ENCODE measurements at regions not wholly inside any gene's neighbourhood (a gene's known extent, or its start where the extent isn't known, plus 50 kb on each side); places are given as distances from the start of the nearest gene placed in this dataset.

DNA sequence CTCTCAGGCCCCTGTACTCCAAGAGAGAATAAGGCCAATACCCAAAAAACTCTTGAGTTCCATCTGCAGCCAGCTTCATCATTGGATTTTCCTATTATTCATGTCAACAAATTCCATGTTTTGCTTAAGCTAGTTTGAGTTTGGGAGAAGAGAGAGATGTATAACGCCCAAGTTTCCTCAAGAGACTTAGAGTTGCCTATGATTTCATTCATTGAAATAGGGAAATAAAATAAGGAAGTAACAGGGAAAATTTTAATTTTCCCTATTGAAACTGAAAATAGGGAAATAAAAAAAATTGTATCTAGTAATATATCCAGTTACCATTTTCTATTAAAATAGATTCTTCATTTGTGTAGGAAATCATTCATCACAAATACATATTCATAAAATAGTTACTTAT, 66.5 kb upstream of the SVIL start:
- TF ChIP-seq, protein P1, sequence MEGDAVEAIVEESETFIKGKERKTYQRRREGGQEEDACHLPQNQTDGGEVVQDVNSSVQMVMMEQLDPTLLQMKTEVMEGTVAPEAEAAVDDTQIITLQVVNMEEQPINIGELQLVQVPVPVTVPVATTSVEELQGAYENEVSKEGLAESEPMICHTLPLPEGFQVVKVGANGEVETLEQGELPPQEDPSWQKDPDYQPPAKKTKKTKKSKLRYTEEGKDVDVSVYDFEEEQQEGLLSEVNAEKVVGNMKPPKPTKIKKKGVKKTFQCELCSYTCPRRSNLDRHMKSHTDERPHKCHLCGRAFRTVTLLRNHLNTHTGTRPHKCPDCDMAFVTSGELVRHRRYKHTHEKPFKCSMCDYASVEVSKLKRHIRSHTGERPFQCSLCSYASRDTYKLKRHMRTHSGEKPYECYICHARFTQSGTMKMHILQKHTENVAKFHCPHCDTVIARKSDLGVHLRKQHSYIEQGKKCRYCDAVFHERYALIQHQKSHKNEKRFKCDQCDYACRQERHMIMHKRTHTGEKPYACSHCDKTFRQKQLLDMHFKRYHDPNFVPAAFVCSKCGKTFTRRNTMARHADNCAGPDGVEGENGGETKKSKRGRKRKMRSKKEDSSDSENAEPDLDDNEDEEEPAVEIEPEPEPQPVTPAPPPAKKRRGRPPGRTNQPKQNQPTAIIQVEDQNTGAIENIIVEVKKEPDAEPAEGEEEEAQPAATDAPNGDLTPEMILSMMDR (IDR thresholded peaks at IDR 0.05; ENCODE audit: borderline replicate concordance, extremely low read depth, low read length, poor library complexity, severe bottlenecking) = no peak
- TF ChIP-seq EZH2 (IDR thresholded peaks at IDR 0.05; ENCODE audit: borderline replicate concordance, low read depth, low read length, severe bottlenecking) = no peak

Data from DND-41 (cell line).